T-helper 1 cell treated with Interleukin-12 subunit alpha and Interleukin-12 subunit beta and Interleukin-4 antibody, amounts not matched to agents 30 μg/mL and 1 μg/mL, for 36 hours (primary cell): ENCODE measurements at regions not wholly inside any gene's neighbourhood (a gene's known extent, or its start where the extent isn't known, plus 50 kb on each side); places are given as distances from the start of the nearest gene placed in this dataset.

Source experiments
- H3K27ac Mint-ChIP-seq: one replicate; pipeline ENCODE4 v1.8.0; 2021; ENCODE audit warnings: mild to moderate bottlenecking, mixed read lengths
- H3K27me3 Mint-ChIP-seq: one replicate; pipeline ENCODE4 v1.8.0; 2021; ENCODE audit warnings: low read depth, mixed read lengths
- H3K36me3 Mint-ChIP-seq: one replicate; pipeline ENCODE4 v1.8.0; 2021; ENCODE audit warnings: low read depth, mixed read lengths
- H3K4me1 Mint-ChIP-seq: one replicate; pipeline ENCODE4 v1.8.0; 2021; ENCODE audit warnings: low read depth, mixed read lengths
- H3K4me3 Mint-ChIP-seq: one replicate; pipeline ENCODE4 v1.8.0; 2021; ENCODE audit warnings: mild to moderate bottlenecking, moderate library complexity, mixed read lengths
- H3K9me3 Mint-ChIP-seq: one replicate; pipeline ENCODE4 v1.8.0; 2021; ENCODE audit warnings: mixed read lengths

- no peak overlapping the region for H3K4me3 Mint-ChIP-seq
- H3K27ac Mint-ChIP-seq = no peak overlapping the region
- H3K27me3 Mint-ChIP-seq = no peaks in the 10 kb centered on the region
- H3K9me3 Mint-ChIP-seq = no peaks in the 10 kb centered on the region
- H3K4me1 Mint-ChIP-seq = no peaks in the 10 kb centered on the region
- H3K36me3 Mint-ChIP-seq = no peaks in the 10 kb centered on the region
These were observed 345.1 kb downstream of the BTBD3 start for GRCh38 chr20:12262747-12263146.

- no peaks in the 10 kb centered on the region for H3K27me3 Mint-ChIP-seq
- no peaks in the 10 kb centered on the region for H3K4me1 Mint-ChIP-seq
- H3K4me3 Mint-ChIP-seq = no peak overlapping the region
- no peaks in the 10 kb centered on the region for H3K9me3 Mint-ChIP-seq
- H3K27ac Mint-ChIP-seq = no peak overlapping the region
- no peaks in the 10 kb centered on the region for H3K36me3 Mint-ChIP-seq
These were observed 347.0 kb downstream of the BTBD3 start for GRCh38 chr20:12264711-12265110.

GRCh38 chr20:12265662-12266061 lies 348.0 kb downstream of the BTBD3 start:
- H3K36me3 Mint-ChIP-seq = no peaks in the 10 kb centered on the region
- no peak overlapping the region for H3K4me3 Mint-ChIP-seq
- no peak overlapping the region for H3K27ac Mint-ChIP-seq
- H3K9me3 Mint-ChIP-seq = peaks cover 6% of the 10 kb centered on the region
- H3K27me3 Mint-ChIP-seq = no peaks in the 10 kb centered on the region
- no peaks in the 10 kb centered on the region for H3K4me1 Mint-ChIP-seq

- no peaks in the 10 kb centered on the region for H3K36me3 Mint-ChIP-seq
- no peaks in the 10 kb centered on the region for H3K4me1 Mint-ChIP-seq
- no peaks in the 10 kb centered on the region for H3K27me3 Mint-ChIP-seq
- H3K27ac Mint-ChIP-seq = no peak overlapping the region
- peaks cover 6% of the 10 kb centered on the region for H3K9me3 Mint-ChIP-seq
- H3K4me3 Mint-ChIP-seq = no peak overlapping the region
These were observed 351.9 kb downstream of the BTBD3 start for GRCh38 chr20:12269579-12269978.

GRCh38 chr20:12270863-12271262 lies 353.2 kb downstream of the BTBD3 start:
- Mint-ChIP-seq H3K27me3 (no peaks in the 10 kb centered on the region), H3K4me3 (no peak overlapping the region), H3K4me1 (no peaks in the 10 kb centered on the region), H3K27ac (no peak overlapping the region), H3K9me3 (peaks cover 6% of the 10 kb centered on the region), H3K36me3 (no peaks in the 10 kb centered on the region)

- Mint-ChIP-seq H3K4me1 (no peaks in the 10 kb centered on the region), H3K9me3 (no peaks in the 10 kb centered on the region), H3K36me3 (no peaks in the 10 kb centered on the region)
These were observed 358.4 kb downstream of the BTBD3 start for GRCh38 chr20:12276011-12276673.

GRCh38 chr20:12287575-12287974 lies 369.9 kb downstream of the BTBD3 start:
- Mint-ChIP-seq H3K27ac (no peak overlapping the region), H3K36me3 (no peaks in the 10 kb centered on the region), H3K9me3 (peaks cover 6% of the 10 kb centered on the region), H3K4me1 (no peaks in the 10 kb centered on the region), H3K27me3 (no peaks in the 10 kb centered on the region), H3K4me3 (no peak overlapping the region)

More at GRCh38 chr20:12276011-12276673, 358.4 kb downstream of the BTBD3 start:
- no peaks in the 10 kb centered on the region for H3K27me3 Mint-ChIP-seq
- no peak overlapping the region for H3K4me3 Mint-ChIP-seq
- H3K27ac Mint-ChIP-seq = no peak overlapping the region

GRCh38 chr20:12289465-12289864 lies 371.8 kb downstream of the BTBD3 start:
- Mint-ChIP-seq H3K36me3 (no peaks in the 10 kb centered on the region), H3K4me3 (no peak overlapping the region), H3K27me3 (no peaks in the 10 kb centered on the region), H3K27ac (no peak overlapping the region), H3K4me1 (no peaks in the 10 kb centered on the region), H3K9me3 (peaks cover 10% of the 10 kb centered on the region)

GRCh38 chr20:12291386-12291785 lies 373.7 kb downstream of the BTBD3 start:
- peaks cover 13% of the 10 kb centered on the region for H3K9me3 Mint-ChIP-seq

GRCh38 chr20:12293900-12294299 lies 376.2 kb downstream of the BTBD3 start:
- no peaks in the 10 kb centered on the region for H3K4me1 Mint-ChIP-seq

More at GRCh38 chr20:12291386-12291785, 373.7 kb downstream of the BTBD3 start:
- H3K27me3 Mint-ChIP-seq = no peaks in the 10 kb centered on the region
- H3K4me1 Mint-ChIP-seq = no peaks in the 10 kb centered on the region
- H3K27ac Mint-ChIP-seq = no peak overlapping the region
- H3K4me3 Mint-ChIP-seq = no peak overlapping the region
- H3K36me3 Mint-ChIP-seq = no peaks in the 10 kb centered on the region

GRCh38 chr20:12294678-12295077 lies 377.0 kb downstream of the BTBD3 start:
- Mint-ChIP-seq H3K4me1 (no peaks in the 10 kb centered on the region), H3K27ac (no peak overlapping the region), H3K9me3 (peaks cover 25% of the 10 kb centered on the region), H3K4me3 (no peak overlapping the region), H3K27me3 (no peaks in the 10 kb centered on the region), H3K36me3 (no peaks in the 10 kb centered on the region)

More at GRCh38 chr20:12293900-12294299, 376.2 kb downstream of the BTBD3 start:
- Mint-ChIP-seq H3K36me3 (no peaks in the 10 kb centered on the region), H3K27ac (no peak overlapping the region), H3K4me3 (no peak overlapping the region), H3K27me3 (no peaks in the 10 kb centered on the region), H3K9me3 (peaks cover 28% of the 10 kb centered on the region)

GRCh38 chr20:12305188-12305950 lies 387.7 kb downstream of the BTBD3 start:
- Mint-ChIP-seq H3K4me3 (no peak overlapping the region), H3K4me1 (no peaks in the 10 kb centered on the region), H3K36me3 (no peaks in the 10 kb centered on the region), H3K27ac (no peak overlapping the region), H3K9me3 (peaks cover 21% of the 10 kb centered on the region), H3K27me3 (no peaks in the 10 kb centered on the region)

- Mint-ChIP-seq H3K4me1 (no peaks in the 10 kb centered on the region), H3K36me3 (no peaks in the 10 kb centered on the region), H3K27ac (no peak overlapping the region), H3K4me3 (no peak overlapping the region), H3K9me3 (peaks cover 22% of the 10 kb centered on the region), H3K27me3 (no peaks in the 10 kb centered on the region)
These were observed 388.4 kb downstream of the BTBD3 start for GRCh38 chr20:12306107-12306506.

- H3K4me3 Mint-ChIP-seq = no peak overlapping the region
- peaks cover 23% of the 10 kb centered on the region for H3K9me3 Mint-ChIP-seq
- no peaks in the 10 kb centered on the region for H3K27me3 Mint-ChIP-seq
- H3K4me1 Mint-ChIP-seq = no peaks in the 10 kb centered on the region
- no peaks in the 10 kb centered on the region for H3K36me3 Mint-ChIP-seq
- H3K27ac Mint-ChIP-seq = no peak overlapping the region
These were observed 393.6 kb downstream of the BTBD3 start for GRCh38 chr20:12311094-12311865.
